Loucy (cell line): ENCODE measurements at regions not wholly inside any gene's neighbourhood (a gene's known extent, or its start where the extent isn't known, plus 50 kb on each side); places are given as distances from the start of the nearest gene placed in this dataset.

Source experiments
- EZH2phosphoT487 ChIP-seq: fragments of 200-600 bp; IDR thresholded peaks from 2 replicates; pipeline ENCODE4 v1.6.1; 2018; ENCODE audit warnings: antibody characterized with exemption, mild to moderate bottlenecking, moderate library complexity, borderline replicate concordance
- TF ChIP-seq, protein P1 (sequence below): fragments of 200-600 bp; sonication (generic); conservative IDR thresholded peaks from 2 replicates; pipeline ENCODE4 v1.5.1; 2014; ENCODE audit warnings: mild to moderate bottlenecking, antibody characterized with exemption, low read length

DNA sequence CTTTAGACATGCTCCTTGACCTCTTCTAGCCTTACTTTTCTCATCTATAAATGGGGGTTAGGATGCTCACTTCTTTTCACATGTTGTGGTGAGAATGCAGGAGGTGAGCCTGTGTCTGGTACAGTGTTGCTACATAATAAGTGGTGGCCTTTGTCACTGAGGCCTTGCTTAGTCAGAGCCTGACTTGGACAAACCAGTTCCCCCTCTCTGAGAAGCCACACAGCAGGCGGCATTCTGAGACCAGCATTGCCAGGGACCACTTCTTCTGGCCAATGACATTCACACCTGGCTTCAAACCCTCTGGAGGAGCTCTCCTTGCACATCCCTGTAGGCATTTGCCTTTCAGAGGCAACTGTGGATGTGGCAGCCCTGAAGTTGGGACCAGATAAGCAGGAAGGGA is 95.7 kb downstream of the MINAR1 start:
- TF ChIP-seq, protein P1, sequence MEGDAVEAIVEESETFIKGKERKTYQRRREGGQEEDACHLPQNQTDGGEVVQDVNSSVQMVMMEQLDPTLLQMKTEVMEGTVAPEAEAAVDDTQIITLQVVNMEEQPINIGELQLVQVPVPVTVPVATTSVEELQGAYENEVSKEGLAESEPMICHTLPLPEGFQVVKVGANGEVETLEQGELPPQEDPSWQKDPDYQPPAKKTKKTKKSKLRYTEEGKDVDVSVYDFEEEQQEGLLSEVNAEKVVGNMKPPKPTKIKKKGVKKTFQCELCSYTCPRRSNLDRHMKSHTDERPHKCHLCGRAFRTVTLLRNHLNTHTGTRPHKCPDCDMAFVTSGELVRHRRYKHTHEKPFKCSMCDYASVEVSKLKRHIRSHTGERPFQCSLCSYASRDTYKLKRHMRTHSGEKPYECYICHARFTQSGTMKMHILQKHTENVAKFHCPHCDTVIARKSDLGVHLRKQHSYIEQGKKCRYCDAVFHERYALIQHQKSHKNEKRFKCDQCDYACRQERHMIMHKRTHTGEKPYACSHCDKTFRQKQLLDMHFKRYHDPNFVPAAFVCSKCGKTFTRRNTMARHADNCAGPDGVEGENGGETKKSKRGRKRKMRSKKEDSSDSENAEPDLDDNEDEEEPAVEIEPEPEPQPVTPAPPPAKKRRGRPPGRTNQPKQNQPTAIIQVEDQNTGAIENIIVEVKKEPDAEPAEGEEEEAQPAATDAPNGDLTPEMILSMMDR = no peak
- TF ChIP-seq EZH2phosphoT487 = no peak
